ENCODE measurements at regions not wholly inside any gene's neighbourhood (a gene's known extent, or its start where the extent isn't known, plus 50 kb on each side); places are given as distances from the start of the nearest gene placed in this dataset.

DNA sequence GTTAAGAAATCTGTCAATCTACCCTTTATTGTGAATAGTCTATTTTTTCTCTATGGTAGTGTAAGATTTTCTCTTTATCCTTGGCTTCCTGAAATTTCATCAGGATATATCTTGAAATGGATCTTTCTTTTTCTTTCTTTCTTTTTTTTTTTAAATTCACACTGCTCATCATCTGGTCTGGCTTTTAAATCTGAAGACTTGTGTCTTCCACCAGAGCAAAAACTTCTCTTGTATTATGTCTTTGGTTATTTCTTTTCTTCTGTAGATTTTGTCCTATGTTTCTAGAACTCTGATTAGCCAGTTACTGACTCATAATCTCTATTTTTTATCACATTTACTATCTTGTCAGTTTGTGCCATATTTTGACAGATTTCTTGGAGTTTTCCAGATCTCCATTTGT, 133.8 kb upstream of the LMO4 start:
- peaks cover 7% of the 10 kb centered on the region for H3K9me3 ChIP-seq (ENCODE audit: low read depth)
- no peaks in the 10 kb centered on the region for H3K79me2 ChIP-seq
- H3K4me2 ChIP-seq: no peak overlapping the region
- no peaks in the 10 kb centered on the region for H4K20me1 ChIP-seq (ENCODE audit: insufficient read depth, poor library complexity, severe bottlenecking)
- no peak for DNase-seq (ENCODE audit: low spot score)
- no peaks in the 10 kb centered on the region for H3K4me1 ChIP-seq (ENCODE audit: insufficient read depth)
- no peaks in the 10 kb centered on the region for H3K36me3 ChIP-seq (replicated peaks; ENCODE audit: insufficient read depth, low read depth)
- no peak overlapping the region for H3K4me3 ChIP-seq
- H3K27me3 ChIP-seq: no peaks in the 10 kb centered on the region
- H3K27ac ChIP-seq: no peak overlapping the region
- H2AFZ ChIP-seq: no peak overlapping the region
- H3K9me2 ChIP-seq (replicated peaks; ENCODE audit: insufficient read depth): no peaks in the 10 kb centered on the region
- no peak for TF ChIP-seq EZH2 (IDR thresholded peaks at IDR 0.05; ENCODE audit: borderline replicate concordance)
- TF ChIP-seq, protein P1, sequence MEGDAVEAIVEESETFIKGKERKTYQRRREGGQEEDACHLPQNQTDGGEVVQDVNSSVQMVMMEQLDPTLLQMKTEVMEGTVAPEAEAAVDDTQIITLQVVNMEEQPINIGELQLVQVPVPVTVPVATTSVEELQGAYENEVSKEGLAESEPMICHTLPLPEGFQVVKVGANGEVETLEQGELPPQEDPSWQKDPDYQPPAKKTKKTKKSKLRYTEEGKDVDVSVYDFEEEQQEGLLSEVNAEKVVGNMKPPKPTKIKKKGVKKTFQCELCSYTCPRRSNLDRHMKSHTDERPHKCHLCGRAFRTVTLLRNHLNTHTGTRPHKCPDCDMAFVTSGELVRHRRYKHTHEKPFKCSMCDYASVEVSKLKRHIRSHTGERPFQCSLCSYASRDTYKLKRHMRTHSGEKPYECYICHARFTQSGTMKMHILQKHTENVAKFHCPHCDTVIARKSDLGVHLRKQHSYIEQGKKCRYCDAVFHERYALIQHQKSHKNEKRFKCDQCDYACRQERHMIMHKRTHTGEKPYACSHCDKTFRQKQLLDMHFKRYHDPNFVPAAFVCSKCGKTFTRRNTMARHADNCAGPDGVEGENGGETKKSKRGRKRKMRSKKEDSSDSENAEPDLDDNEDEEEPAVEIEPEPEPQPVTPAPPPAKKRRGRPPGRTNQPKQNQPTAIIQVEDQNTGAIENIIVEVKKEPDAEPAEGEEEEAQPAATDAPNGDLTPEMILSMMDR (IDR thresholded peaks at IDR 0.05; ENCODE audit: poor library complexity): no peak
- no peak for TF ChIP-seq EZH2phosphoT487 (IDR thresholded peaks at IDR 0.05; ENCODE audit: low read depth, severe bottlenecking, unreplicated experiment)

DNA sequence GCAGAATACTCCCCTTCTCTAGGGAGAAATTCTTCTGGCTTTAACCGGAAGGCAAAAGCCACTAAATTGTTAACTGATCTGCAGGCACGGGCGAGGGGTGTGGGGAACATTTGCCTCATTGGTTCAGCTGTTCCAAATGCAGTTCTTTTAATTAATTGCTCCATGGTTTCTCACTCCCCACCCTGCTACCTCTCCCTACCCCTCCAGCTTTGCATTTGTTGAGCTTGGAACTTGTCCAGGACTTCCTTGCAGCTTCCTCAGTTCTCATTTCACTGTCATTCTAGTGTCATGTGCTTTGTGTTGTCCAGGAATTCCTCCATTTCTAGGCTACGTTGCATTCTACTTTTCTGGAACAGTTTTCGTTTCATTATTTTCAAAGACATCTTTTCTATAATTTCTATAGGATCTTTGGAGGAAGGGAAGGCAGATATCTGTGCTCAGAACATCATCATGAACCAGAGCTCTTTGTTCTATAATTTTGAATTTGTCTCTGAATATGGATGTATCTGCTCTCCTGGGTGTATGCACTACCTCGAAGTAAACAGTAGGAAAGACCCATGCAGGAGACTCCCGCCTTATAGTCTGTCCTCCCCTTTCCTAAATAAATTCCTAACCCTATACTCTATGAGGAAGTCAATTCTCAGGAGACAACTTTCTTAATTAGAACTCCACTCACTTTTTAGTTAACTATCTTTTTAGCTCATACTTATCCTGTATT, 132.4 kb upstream of the LMO4 start:
- no peak overlapping the region for H2AFZ ChIP-seq
- whole genome bisulfite sequencing (ENCODE audit: low lambda C conversion rate, missing lambda C conversion rate): 91% methylated on average over 7 of the region's 7 CpGs
- no peak for DNase-seq (ENCODE audit: low spot score)

DNA sequence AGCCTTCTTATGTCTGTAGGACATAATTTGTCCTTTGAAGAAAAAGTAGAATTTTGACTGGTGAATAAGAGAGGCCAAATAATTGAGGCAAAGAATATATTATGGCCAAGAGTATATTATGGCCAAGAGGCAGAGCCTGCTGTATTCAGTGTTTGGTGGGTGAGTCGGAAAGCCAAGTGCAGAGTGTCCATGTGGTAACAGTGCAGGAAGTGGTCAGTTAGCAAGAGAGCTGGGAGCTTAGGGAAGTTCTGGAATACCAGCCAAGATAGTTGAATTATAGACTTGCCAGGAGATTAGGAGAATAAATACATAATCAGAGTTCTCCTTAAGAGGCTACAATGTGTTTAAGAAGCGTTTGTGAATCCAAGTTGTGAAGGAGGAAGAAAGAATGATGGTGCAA, 131.5 kb upstream of the LMO4 start:
- no peak for DNase-seq (ENCODE audit: low spot score)
- Histone ChIP-seq H3K27me3 (no peaks in the 10 kb centered on the region), H3K4me3 (no peak overlapping the region)

More for the DNA sequence above, 132.4 kb upstream of the LMO4 start:
- Histone ChIP-seq H3K4me3 (no peak overlapping the region), H3K27ac (no peak overlapping the region), H3K9me3 (ENCODE audit: low read depth) (peaks cover 7% of the 10 kb centered on the region), H3K27me3 (no peaks in the 10 kb centered on the region), H3K36me3 (replicated peaks; ENCODE audit: insufficient read depth, low read depth) (no peaks in the 10 kb centered on the region), H3K4me2 (no peak overlapping the region), H3K9me2 (replicated peaks; ENCODE audit: insufficient read depth) (no peaks in the 10 kb centered on the region), H3K4me1 (ENCODE audit: insufficient read depth) (no peaks in the 10 kb centered on the region), H4K20me1 (ENCODE audit: insufficient read depth, poor library complexity, severe bottlenecking) (no peaks in the 10 kb centered on the region), H3K79me2 (no peaks in the 10 kb centered on the region)
- TF ChIP-seq, protein P1 (IDR thresholded peaks at IDR 0.05; ENCODE audit: poor library complexity): no peak
- TF ChIP-seq EZH2phosphoT487 (IDR thresholded peaks at IDR 0.05; ENCODE audit: low read depth, severe bottlenecking, unreplicated experiment): no peak
- no peak for TF ChIP-seq EZH2 (IDR thresholded peaks at IDR 0.05; ENCODE audit: borderline replicate concordance)

More for the DNA sequence above, 131.5 kb upstream of the LMO4 start:
- no peak overlapping the region for H3K27ac ChIP-seq
- no peak overlapping the region for H3K4me2 ChIP-seq
- TF ChIP-seq EZH2 (IDR thresholded peaks at IDR 0.05; ENCODE audit: borderline replicate concordance): no peak
- TF ChIP-seq, protein P1 (IDR thresholded peaks at IDR 0.05; ENCODE audit: poor library complexity): no peak
- no peak for TF ChIP-seq EZH2phosphoT487 (IDR thresholded peaks at IDR 0.05; ENCODE audit: low read depth, severe bottlenecking, unreplicated experiment)
- no peaks in the 10 kb centered on the region for H3K9me2 ChIP-seq (replicated peaks; ENCODE audit: insufficient read depth)
- no peaks in the 10 kb centered on the region for H3K4me1 ChIP-seq (ENCODE audit: insufficient read depth)
- no peaks in the 10 kb centered on the region for H4K20me1 ChIP-seq (ENCODE audit: insufficient read depth, poor library complexity, severe bottlenecking)
- 90% methylated on average over 2 of the region's 2 CpGs for WGBS (ENCODE audit: low lambda C conversion rate, missing lambda C conversion rate)
- H3K79me2 ChIP-seq: no peaks in the 10 kb centered on the region
- H3K9me3 ChIP-seq (ENCODE audit: low read depth): peaks cover 7% of the 10 kb centered on the region
- no peak overlapping the region for H2AFZ ChIP-seq
- H3K36me3 ChIP-seq (replicated peaks; ENCODE audit: insufficient read depth, low read depth): no peaks in the 10 kb centered on the region

Data from hepatocyte (in vitro differentiated cells).